Gastroesophageal sphincter (tissue), 4 donors: ENCODE measurements at regions not wholly inside any gene's neighbourhood (a gene's known extent, or its start where the extent isn't known, plus 50 kb on each side); places are given as distances from the start of the nearest gene placed in this dataset.
"Not testable (repeated sequence)": the region's sequence is repeated elsewhere in the genome, so short reads cannot be mapped to it uniquely, and the experiment has no call there.

Source experiments
- ATAC-seq: fragments of 150-250 bp; one replicate; pipeline ENCODE4 v1.9.1; 2016; ENCODE audit warnings: mild to moderate bottlenecking, moderate library complexity
- H3K27ac ChIP-seq, 4 donors: fragments of 200-600 bp; sonication (generic) in 3 of 4; 1 replicate in 3 of 4; 2 replicates in 1 of 4; pipeline ENCODE4 v1.5.1; 2016 to 2019
- H3K27me3 ChIP-seq: fragments of 200-600 bp; sonication (generic); one replicate; pipeline ENCODE4 v1.5.1; 2019
- H3K36me3 ChIP-seq, 2 donors: fragments of 200-600 bp; sonication (generic); one replicate each; pipeline ENCODE4 v1.5.1; 2019; ENCODE audit warnings: control low read depth in 1 of 2
- H3K4me1 ChIP-seq, 3 donors: fragments of 200-600 bp; sonication (generic); 1 replicate in 2 of 3; 2 replicates in 1 of 3; pipeline ENCODE4 v1.5.1; 2016 to 2019; ENCODE audit warnings: control low read depth in 2 of 3
- H3K4me3 ChIP-seq, 2 donors: fragments of 200-600 bp; sonication (generic); one replicate each; pipeline ENCODE4 v1.5.1; 2019; ENCODE audit warnings: mild to moderate bottlenecking in 1 of 2, moderate library complexity in 1 of 2
- H3K9me3 ChIP-seq, 3 donors: fragments of 200-600 bp; sonication (generic); one replicate each; pipeline ENCODE4 v1.5.1; 2017 to 2019; ENCODE audit warnings: control low read depth in 2 of 3
- EP300 ChIP-seq: sonication (generic); formaldehyde crosslinking; IDR thresholded peaks from one replicate; pipeline ENCODE4 v1.6.1; 2017; ENCODE audit warnings: antibody characterized with exemption, mild to moderate bottlenecking
- POLR2A ChIP-seq, 2 donors: fragments of 450-650 bp; IDR thresholded peaks; one replicate each; pipeline ENCODE4 v1.6.1; 2017; ENCODE audit warnings: antibody characterized with exemption in 2 of 2, mild to moderate bottlenecking in 2 of 2, moderate library complexity in 1 of 2
- POLR2AphosphoS5 ChIP-seq: sonication (generic); formaldehyde crosslinking; IDR thresholded peaks from one replicate; pipeline ENCODE4 v1.6.1; 2017; ENCODE audit warnings: antibody characterized with exemption
- WGBS, 2 donors: methylation state at CpG; one replicate each; pipeline ENCODE4 v1.1.5; 2018; ENCODE audit warnings: low coverage in 1 of 2; 5-methylcytosine and 5-hydroxymethylcytosine counted together
- TF ChIP-seq, protein P1 (sequence below), 4 experiments: fragments of 200-600 bp in 2 of 4; fragments of 450-650 bp in 2 of 4; sonication (generic) in 1 of 4; IDR thresholded peaks; one replicate each; pipeline ENCODE4 v1.5.1; 2017 to 2019; ENCODE audit warnings: antibody characterized with exemption in 4 of 4, mild to moderate bottlenecking in 2 of 4, moderate library complexity in 2 of 4

- WGBS, 2 donors, result 40 to 50% methylated on average over 1 of the region's 1 CpG
- no peaks in the 10 kb centered on the region for H3K36me3 ChIP-seq
- no peaks in the 10 kb centered on the region for H3K9me3 ChIP-seq
- no peak overlapping the region for H3K4me3 ChIP-seq
- TF ChIP-seq POLR2AphosphoS5 (no peak), EP300 (no peak), POLR2A (IDR thresholded peaks at IDR 0.05) (no peak)
- TF ChIP-seq, protein P1, sequence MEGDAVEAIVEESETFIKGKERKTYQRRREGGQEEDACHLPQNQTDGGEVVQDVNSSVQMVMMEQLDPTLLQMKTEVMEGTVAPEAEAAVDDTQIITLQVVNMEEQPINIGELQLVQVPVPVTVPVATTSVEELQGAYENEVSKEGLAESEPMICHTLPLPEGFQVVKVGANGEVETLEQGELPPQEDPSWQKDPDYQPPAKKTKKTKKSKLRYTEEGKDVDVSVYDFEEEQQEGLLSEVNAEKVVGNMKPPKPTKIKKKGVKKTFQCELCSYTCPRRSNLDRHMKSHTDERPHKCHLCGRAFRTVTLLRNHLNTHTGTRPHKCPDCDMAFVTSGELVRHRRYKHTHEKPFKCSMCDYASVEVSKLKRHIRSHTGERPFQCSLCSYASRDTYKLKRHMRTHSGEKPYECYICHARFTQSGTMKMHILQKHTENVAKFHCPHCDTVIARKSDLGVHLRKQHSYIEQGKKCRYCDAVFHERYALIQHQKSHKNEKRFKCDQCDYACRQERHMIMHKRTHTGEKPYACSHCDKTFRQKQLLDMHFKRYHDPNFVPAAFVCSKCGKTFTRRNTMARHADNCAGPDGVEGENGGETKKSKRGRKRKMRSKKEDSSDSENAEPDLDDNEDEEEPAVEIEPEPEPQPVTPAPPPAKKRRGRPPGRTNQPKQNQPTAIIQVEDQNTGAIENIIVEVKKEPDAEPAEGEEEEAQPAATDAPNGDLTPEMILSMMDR (IDR thresholded peaks at IDR 0.05), result no peak
- H3K4me1 ChIP-seq, result no peaks in the 10 kb centered on the region
- no peaks in the 10 kb centered on the region for H3K27me3 ChIP-seq
- H3K27ac ChIP-seq, result no peak overlapping the region
- no peak for ATAC-seq
Observed at GRCh38 chr18:1778496-1779178, 792.7 kb downstream of the METTL4 start.

DNA sequence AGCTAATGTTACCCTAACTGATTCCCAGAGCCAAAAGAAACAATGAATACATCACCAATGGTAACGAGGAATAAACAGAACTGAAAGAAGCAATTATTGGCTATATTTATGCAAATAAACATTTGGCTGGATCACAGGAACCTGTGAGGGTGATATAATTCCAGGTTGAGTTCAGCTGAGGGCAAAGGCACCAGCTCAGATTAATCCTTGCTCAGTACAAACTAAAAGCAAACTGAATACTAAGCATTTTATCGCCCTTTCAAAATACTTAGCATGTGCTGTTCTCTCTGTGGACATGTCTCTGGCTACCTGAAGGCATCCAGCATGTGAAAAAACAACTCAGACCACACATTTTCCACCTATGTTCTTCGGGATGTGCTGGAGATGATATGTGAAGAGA, 791.7 kb downstream of the METTL4 start:
- Histone ChIP-seq H3K9me3 (no peaks in the 10 kb centered on the region), H3K27me3 (no peaks in the 10 kb centered on the region), H3K36me3 (no peaks in the 10 kb centered on the region), H3K4me3 (no peak overlapping the region), H3K27ac (no peak overlapping the region), H3K4me1 (no peaks in the 10 kb centered on the region)
- 66 to 74% methylated on average over 3 of the region's 3 CpGs for WGBS, 2 donors
- ATAC-seq, result no peak
- no peak for TF ChIP-seq POLR2A (IDR thresholded peaks at IDR 0.05)
- TF ChIP-seq EP300, result no peak
- TF ChIP-seq POLR2AphosphoS5, result no peak
- TF ChIP-seq, protein P1 (IDR thresholded peaks at IDR 0.05), result no peak

GRCh38 chr18:1784113-1784512, 787.2 kb downstream of the METTL4 start:
- H3K36me3 ChIP-seq, result no peaks in the 10 kb centered on the region
- H3K4me1 ChIP-seq, result no peaks in the 10 kb centered on the region
- WGBS, 2 donors, result 25 to 100% methylated on average over 1 to 2 of the region's 5 CpGs
- no peak overlapping the region for H3K4me3 ChIP-seq
- ATAC-seq, result no peak
- H3K27ac ChIP-seq, result no peak overlapping the region
- TF ChIP-seq POLR2A (IDR thresholded peaks at IDR 0.05) (no peak), EP300 (no peak), POLR2AphosphoS5 (no peak)
- TF ChIP-seq, protein P1 (IDR thresholded peaks at IDR 0.05), result no peak
- H3K9me3 ChIP-seq, result no peaks in the 10 kb centered on the region
- no peaks in the 10 kb centered on the region for H3K27me3 ChIP-seq

DNA sequence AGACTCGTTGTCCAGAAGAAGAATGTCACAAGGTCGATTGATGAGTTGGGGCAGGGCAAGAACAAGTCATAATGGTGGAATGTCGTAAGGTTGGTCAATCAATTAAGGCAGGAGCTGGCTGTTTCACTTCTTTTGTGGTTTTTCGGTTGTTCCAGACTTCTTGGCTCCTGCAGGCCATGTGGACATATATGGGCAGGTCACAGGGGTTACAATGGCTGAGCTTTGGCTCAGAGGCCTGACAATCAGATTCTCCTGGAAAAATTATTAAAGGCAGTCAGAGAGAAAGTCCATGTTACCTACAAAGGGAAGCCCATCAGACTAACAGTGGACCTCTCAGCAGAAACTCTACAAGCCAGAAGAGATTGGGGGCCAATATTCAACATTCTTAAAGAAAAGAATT, 785.3 kb downstream of the METTL4 start:
- not testable (repeated sequence) for H3K4me3 ChIP-seq, H3K9me3 ChIP-seq, H3K27me3 ChIP-seq, H3K27ac ChIP-seq, H3K36me3 ChIP-seq, ATAC-seq, H3K4me1 ChIP-seq
- WGBS, 2 donors, result 57 to 66% methylated on average over 2 to 4 of the region's 4 CpGs

- H3K9me3 ChIP-seq, result no peaks in the 10 kb centered on the region
- H3K27ac ChIP-seq, result no peak overlapping the region
- TF ChIP-seq POLR2A (IDR thresholded peaks at IDR 0.05) (no peak), POLR2AphosphoS5 (no peak), EP300 (no peak)
- TF ChIP-seq, protein P1 (IDR thresholded peaks at IDR 0.05), result no peak
- no peak for ATAC-seq
- no peaks in the 10 kb centered on the region for H3K27me3 ChIP-seq
- no peaks in the 10 kb centered on the region for H3K4me1 ChIP-seq
- H3K4me3 ChIP-seq, result no peak overlapping the region
- H3K36me3 ChIP-seq, result no peaks in the 10 kb centered on the region
- WGBS, 2 donors, result 68 to 78% methylated on average over 3 of the region's 3 CpGs
Observed at GRCh38 chr18:1796636-1797035, 774.7 kb downstream of the METTL4 start.
